OCI-LY1 (cell line): ENCODE measurements at regions not wholly inside any gene's neighbourhood (a gene's known extent, or its start where the extent isn't known, plus 50 kb on each side); places are given as distances from the start of the nearest gene placed in this dataset.

Experiments
- CTCF ChIP-seq: fragments of 200-600 bp; sonication (generic), shearing (Covaris generic); IDR thresholded peaks from 2 replicates; pipeline ENCODE4 v1.5.1; 2017; ENCODE audit warnings: mild to moderate bottlenecking, antibody characterized with exemption, low read length, moderate library complexity, mixed read lengths
- EZH2 ChIP-seq: fragments of 200-600 bp; sonication (generic), shearing (Covaris generic); IDR thresholded peaks from 2 replicates; pipeline ENCODE4 v1.8.0; 2017; ENCODE audit warnings: borderline replicate concordance, mixed run types, mild to moderate bottlenecking, antibody characterized with exemption, low read length, moderate library complexity, mixed read lengths

- no peak for TF ChIP-seq CTCF
- TF ChIP-seq EZH2 = no peak
Measured at GRCh38 chr15:47963265-47963664, 157.5 kb upstream of the SLC24A5 start.
